Hippocampal formation (tissue), 2 donors: ENCODE measurements at regions not wholly inside any gene's neighbourhood (a gene's known extent, or its start where the extent isn't known, plus 50 kb on each side); places are given as distances from the start of the nearest gene placed in this dataset.

ENCODE experiments used
- DNase-seq, 2 donors: peaks; one replicate each; lab custom pipeline; 2025; lab: John Stamatoyannopoulos, UW

- no peak for DNase-seq
These were observed 154.8 kb downstream of the SALL1 start for GRCh38 chr16:50996166-50996829.

GRCh38 chr16:50994995-50995394 is 156.1 kb downstream of the SALL1 start:
- DNase-seq, result no peak

GRCh38 chr16:50992350-50993032 is 158.6 kb downstream of the SALL1 start:
- no peak for DNase-seq

DNA sequence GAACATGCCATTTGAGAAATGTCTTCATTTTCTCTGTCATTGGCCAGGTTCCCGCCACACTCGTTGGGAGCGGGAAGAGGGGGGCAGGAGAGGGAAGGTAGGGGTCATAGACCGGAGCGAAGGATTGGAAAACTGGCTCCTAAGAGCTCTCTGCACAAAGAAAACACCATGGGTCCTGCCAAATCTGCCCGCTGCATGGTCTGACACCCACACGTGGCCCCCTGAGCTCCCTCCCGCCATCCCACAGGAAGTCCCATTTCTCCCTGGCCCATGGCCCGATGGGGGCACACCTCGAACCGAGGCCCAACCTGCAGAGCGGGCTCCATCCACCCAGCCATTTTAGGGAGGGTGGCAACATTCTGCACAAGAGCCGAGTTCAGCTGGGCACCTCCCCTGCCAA is 159.6 kb downstream of the SALL1 start:
- no peak for DNase-seq

- DNase-seq, result no peak
These were observed 160.1 kb downstream of the SALL1 start for GRCh38 chr16:50991006-50991405.

GRCh38 chr16:50989047-50989446 is 162.0 kb downstream of the SALL1 start:
- DNase-seq, result no peak

GRCh38 chr16:50988441-50988840 is 162.6 kb downstream of the SALL1 start:
- DNase-seq, result no peak

DNA sequence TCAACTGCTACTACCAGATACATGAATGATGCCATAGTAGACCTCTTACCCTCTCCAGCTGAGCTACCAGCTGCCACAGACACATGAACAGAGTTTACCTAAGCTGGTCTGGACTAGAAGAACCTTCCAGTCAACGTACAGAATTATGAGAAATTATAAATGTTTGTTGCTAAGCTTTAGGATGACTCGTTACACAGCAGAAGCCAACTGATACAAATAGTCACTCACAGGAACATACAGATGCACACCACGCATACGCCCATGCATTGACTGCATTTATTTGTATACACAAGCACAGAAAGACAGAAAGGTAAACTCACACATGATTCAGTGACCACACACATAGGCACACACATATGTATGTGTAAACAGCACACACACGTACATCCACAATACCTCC is 164.6 kb downstream of the SALL1 start:
- no peak for DNase-seq

DNA sequence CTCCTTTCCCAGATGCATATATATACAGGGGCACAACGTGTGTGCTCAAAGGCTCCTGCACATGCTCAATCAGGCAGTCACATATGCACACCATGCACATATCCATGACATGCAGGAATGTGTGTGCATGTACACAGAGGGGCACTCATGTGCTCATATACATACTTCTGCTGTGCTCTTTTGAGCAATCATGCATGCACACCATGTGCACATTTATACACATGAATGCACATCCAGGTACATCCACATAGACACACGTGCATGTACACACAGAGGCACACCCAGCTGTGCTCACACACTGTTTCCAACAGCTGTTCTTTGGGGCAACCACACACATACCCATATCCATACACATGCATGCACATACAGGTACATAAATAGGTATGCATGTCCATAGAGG is 165.3 kb downstream of the SALL1 start:
- DNase-seq, result no peak

DNA sequence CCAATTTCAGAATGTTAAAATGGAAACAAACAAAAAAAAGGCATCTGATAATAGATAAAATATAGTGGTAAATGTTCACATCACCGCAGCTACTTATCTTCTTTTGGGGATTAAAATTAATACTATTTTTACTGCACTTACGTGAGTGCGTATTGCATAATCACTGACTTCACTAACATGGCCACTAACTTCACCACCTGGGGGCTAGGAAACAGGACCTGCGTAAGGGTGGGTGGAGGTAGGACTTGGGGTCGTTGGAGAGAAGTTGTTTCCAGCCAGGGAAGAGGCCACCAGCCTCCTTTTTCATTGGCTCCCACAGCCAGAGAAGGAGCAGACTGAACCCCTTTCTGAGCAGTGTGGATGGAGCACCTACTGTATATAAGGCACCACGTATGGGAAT is 166.4 kb downstream of the SALL1 start:
- DNase-seq, result no peak

DNA sequence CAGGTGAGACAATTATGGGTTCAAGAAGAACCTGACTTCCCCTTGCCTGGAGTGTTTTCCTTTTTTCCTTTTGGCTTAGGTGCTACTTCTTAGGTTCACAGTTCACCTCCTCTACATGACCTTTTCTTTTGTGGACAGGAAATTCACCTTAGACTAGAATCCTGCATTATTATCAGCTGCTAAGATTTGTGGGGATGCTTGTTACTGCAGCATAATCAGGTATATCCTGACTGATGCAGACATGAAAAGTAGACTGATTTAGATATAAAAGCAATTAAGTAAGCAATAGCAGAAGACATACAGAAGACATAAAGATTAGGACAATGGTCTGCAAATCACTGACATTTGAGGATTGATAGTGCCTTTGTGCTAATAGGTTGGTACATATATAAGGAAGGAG is 168.3 kb downstream of the SALL1 start:
- DNase-seq, result no peak

DNA sequence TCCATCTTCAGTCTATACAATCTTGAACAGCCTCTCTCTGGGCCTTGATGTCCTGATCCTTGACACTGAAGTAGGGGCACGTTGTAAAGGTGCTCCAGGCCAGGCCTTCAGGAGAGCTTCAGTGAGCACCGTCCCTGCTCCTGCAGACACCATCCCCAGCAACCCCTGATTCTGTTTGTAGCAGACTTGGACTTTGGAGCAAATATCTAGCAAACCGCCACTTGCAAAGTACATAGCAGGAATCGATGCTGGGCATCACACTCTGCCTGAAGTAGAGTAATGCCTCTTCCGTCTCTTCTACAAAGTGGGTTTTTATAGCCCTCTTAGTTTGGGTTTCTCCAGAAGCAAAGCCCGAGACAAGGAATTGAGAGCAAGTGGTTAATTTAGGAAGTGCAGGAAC is 169.1 kb downstream of the SALL1 start:
- DNase-seq, result no peak

GRCh38 chr16:50980666-50981065 is 170.4 kb downstream of the SALL1 start:
- no peak for DNase-seq

- DNase-seq, result no peak
These were observed 171.1 kb downstream of the SALL1 start for GRCh38 chr16:50979806-50980620.

DNA sequence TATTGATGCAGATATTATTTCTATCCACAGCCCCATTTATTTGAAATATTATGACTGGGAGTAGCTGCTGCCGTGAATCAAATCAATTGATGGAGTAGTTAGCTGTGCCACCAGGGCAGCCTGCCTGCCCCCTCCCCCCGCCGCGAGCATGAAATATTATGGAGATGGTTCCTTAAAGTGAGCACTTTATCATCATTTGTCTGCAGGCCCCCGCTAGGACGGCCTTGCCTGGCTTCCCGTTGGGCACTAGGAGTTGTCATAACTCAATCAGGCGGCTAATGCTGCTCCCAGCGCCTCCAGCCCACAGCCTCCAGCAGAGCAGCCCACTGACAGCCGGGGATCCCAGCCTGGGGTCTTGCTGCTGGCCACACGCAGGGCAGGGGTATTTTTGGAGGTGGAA is 173.9 kb downstream of the SALL1 start:
- no peak for DNase-seq

DNA sequence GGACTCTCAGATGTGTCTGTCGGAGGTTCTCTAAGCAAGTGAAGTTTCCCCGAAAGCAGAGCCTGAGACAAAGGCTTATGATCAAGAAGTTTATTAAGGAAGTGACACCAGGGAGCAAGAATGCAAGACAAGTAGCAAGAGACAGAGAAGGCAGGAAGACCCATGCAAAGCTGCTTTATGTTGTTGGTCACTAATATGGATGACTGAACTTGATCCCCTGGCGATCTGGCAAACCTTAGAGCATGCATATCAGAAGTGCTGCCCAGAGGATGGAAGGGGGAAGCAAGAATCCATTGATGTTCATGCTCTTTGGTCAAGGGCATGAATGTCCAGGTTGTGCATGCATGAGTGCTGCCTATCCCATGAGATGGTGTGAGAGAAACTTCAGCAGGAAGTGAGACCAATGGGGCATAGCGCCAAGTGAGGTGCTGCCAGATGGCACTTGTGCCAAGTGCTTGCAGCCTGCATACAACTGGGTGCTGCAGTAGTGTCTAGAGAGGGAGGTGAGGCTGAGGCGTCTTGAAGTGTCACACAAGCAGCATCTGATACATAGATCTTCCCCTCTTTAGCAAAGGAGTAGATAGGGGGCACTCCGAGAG is 176.5 kb downstream of the SALL1 start:
- no peak for DNase-seq

- no peak for DNase-seq
These were observed 178.2 kb downstream of the SALL1 start for GRCh38 chr16:50972876-50973275.

GRCh38 chr16:50970281-50970680 is 180.8 kb downstream of the SALL1 start:
- DNase-seq, result no peak

DNA sequence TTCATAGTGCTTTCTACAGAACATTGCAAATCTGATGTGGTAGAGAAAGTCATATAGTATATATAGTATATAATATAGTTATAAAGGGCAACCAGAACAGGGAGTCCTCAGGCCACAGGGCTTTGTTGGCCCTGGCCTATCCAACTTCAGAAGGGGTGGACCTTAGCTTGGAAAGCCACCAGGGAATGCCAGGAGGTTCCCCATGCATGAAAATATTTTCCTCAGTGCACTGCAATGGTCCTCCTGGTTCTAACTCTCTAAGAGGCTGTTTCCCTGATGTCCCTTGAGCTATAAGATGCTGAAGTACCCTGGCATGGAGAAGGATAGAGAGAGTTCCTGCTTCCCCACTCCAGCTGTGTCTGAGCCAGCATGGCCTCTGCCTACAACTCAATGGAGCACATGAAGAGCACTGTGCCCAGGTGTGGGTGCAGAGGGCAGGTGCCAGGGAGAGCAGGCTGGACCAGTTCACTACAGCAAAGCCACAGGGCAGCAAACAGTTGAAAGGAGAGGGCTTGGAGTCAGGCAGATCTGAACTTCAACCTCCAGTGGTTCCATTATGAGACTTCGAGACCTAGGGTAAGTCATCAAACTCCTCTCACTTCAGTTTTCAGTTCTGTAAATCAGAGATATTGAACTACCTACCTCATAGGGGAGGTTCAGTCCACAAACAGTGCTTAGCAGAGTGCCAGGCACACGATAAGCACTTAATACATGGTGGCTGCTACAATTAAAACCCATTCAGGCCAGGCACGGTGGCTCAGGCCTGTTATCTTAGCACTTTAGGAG is 183.1 kb downstream of the SALL1 start:
- DNase-seq, result no peak

DNA sequence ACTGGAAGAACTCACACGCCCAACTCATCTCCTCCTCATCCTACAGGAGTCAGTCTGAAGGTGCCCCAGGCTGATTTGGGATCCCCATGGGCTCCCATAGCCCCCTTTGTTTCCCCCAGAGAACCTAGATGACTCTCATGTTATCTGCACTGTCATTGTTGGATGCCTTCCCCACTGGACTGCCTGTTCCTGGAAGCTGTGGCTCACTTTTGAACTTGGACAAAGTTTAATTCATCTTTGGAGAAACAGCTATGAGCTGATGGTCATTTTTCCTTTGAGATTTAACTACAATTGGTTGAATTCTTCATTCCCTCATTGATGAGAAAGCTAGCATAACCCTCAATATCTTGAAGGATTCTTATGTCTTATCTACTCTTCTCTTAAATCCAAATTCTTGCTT is 186.6 kb downstream of the SALL1 start:
- no peak for DNase-seq

- DNase-seq, result no peak
These were observed 189.1 kb downstream of the SALL1 start for GRCh38 chr16:50961952-50962351.
